Fibroblast of villous mesenchyme (primary cell): ENCODE measurements at regions not wholly inside any gene's neighbourhood (a gene's known extent, or its start where the extent isn't known, plus 50 kb on each side); places are given as distances from the start of the nearest gene placed in this dataset.

Experiments
- DNase-seq: peaks from one replicate; pipeline ENCODE4 v3.0.0-alpha.2; 2010; ENCODE audit warnings: low read depth
- H3K4me3 ChIP-seq: 2 replicates; pipeline ENCODE4 v1.5.1; 2011; ENCODE audit warnings: low read depth, mild to moderate bottlenecking, low read length
- CTCF ChIP-seq: IDR thresholded peaks from 2 replicates; pipeline ENCODE4 v1.5.1; 2012; ENCODE audit warnings: low read depth, mild to moderate bottlenecking, low read length; ENCODE audit not compliant: insufficient read depth

DNA sequence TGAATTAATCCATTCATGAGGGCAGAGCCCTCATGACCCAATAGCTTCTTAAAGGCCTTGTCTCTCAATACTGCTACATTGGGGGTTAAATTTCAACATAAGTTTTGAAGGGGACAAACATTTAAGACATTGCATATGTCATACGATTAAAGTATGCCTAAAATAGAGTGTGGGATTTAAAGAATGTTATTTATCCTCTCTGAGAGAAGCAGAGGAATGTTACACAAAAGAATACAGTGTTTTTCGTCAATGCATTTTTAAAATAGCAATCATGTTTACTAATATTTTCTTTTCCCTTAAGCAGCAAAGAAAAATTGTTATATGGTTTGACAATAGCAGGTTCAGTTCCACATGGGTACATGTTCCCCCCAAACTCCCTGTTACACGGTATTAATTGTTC is 363.1 kb downstream of the NUP35 start:
- no peak for DNase-seq
- TF ChIP-seq CTCF: no peak
- no peak overlapping the region for H3K4me3 ChIP-seq

DNA sequence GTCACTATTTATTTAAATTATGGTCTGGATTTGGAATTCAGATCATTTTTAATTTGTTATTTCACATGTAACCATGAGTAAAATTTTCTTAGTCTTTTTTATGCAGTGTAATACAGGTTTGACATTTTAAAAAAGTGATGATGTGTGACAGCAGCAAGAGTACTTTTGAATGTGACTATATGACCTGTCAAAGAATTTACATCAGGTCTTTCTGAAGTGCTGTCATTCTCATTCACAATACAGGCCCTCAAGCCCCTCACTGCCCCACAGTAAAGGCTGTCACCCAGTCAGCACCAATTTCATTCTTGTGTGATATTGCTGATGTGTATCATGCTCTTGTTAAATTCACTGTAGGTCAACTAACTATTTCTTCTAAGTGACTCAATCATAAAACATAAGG is 364.2 kb downstream of the NUP35 start:
- TF ChIP-seq CTCF: no peak
- DNase-seq: no peak

GRCh38 chr2:183490489-183490888 is 366.2 kb downstream of the NUP35 start:
- TF ChIP-seq CTCF: no peak
- DNase-seq: no peak
- H3K4me3 ChIP-seq: no peak overlapping the region

More for the DNA sequence above, 364.2 kb downstream of the NUP35 start:
- H3K4me3 ChIP-seq: no peak overlapping the region

DNA sequence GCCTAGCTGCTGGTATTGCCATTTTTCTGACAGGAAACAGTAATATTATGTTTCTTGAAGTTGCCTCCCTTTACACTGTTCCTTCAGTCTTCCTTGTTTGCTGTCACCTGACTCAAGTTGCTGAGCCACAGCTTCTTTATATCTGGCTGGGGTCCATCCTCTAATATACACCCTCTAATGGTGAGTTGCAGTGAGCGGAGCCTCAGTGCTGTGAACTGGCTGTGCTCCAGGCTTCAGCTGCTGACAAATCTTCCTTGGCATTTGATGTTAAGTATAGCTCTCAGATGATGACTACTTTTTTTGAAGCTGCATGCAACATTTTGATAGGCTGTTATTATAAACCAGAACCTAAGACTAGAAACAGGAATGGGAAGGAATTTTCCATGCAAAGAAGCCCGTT is 366.7 kb downstream of the NUP35 start:
- DNase-seq: no peak
- TF ChIP-seq CTCF: no peak
- no peak overlapping the region for H3K4me3 ChIP-seq

- DNase-seq: no peak
- no peak overlapping the region for H3K4me3 ChIP-seq
- no peak for TF ChIP-seq CTCF
These were observed 368.8 kb downstream of the NUP35 start for GRCh38 chr2:183493040-183493439.

GRCh38 chr2:183495079-183495478 is 370.8 kb downstream of the NUP35 start:
- no peak for DNase-seq
- no peak for TF ChIP-seq CTCF
- no peak overlapping the region for H3K4me3 ChIP-seq

DNA sequence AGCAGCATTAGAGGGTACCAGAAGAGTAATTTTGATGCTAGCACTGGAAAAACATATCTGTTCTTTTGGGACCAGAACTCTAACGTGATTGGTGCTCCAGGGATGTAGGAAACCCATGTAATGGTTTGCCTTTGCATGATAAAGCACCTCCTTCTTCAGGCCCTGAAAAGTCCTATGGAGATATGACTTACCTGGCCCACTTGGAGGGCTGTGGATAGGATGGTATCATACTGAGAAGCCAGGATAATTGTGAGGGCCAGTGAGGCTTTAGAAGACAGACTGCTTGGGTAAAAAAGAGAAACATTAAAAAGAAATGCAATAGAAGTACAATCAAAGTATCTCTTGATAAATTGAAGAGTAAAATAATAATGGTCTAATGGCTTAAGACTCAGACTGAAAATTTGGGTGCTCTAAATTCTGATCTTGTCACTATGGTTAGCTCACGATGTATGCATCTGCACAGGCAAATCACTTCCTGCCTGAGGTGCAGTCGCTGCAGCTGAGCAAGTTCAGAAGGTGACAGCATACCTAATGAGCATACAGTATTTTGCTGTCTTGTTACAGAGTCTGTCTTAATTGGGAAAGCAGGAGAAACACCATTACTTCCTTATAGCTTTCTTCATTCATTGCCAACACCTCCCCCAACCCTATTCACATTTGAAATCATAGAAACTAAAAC is 371.5 kb downstream of the NUP35 start:
- no peak for TF ChIP-seq CTCF
- no peak for DNase-seq
- no peak overlapping the region for H3K4me3 ChIP-seq
